Activated CD4-positive, alpha-beta T cell treated with anti-CD3 and anti-CD28 coated beads for 4 hours (primary cell): ENCODE measurements at regions not wholly inside any gene's neighbourhood (a gene's known extent, or its start where the extent isn't known, plus 50 kb on each side); places are given as distances from the start of the nearest gene placed in this dataset.

Source experiments
- DNase-seq, 2 donors: peaks; one replicate each; pipeline ENCODE4 v3.0.0-alpha.2; 2020

GRCh38 chr13:85068231-85068630 is 731.0 kb downstream of the SLITRK6 start:
- no peak for DNase-seq

GRCh38 chr13:85040215-85040614 is 759.0 kb downstream of the SLITRK6 start:
- no peak for DNase-seq

- no peak for DNase-seq
These were observed 767.4 kb downstream of the SLITRK6 start for GRCh38 chr13:85031771-85032170.

GRCh38 chr13:85028035-85028434 is 771.2 kb downstream of the SLITRK6 start:
- no peak for DNase-seq

- DNase-seq, result no peak
These were observed 780.1 kb downstream of the SLITRK6 start for GRCh38 chr13:85019121-85019520.

- no peak for DNase-seq
These were observed 786.2 kb downstream of the SLITRK6 start for GRCh38 chr13:85013006-85013405.

GRCh38 chr13:85009447-85009846 is 789.8 kb downstream of the SLITRK6 start:
- no peak for DNase-seq

- DNase-seq, result no peak
These were observed 800.0 kb downstream of the SLITRK6 start for GRCh38 chr13:84999252-84999651.

GRCh38 chr13:84998681-84999080 is 800.5 kb downstream of the SLITRK6 start:
- no peak for DNase-seq

GRCh38 chr13:84997858-84998257 is 801.4 kb downstream of the SLITRK6 start:
- DNase-seq, result no peak

GRCh38 chr13:84994582-84994981 is 804.6 kb downstream of the SLITRK6 start:
- DNase-seq, result no peak

GRCh38 chr13:84985860-84986259 is 813.4 kb downstream of the SLITRK6 start:
- no peak for DNase-seq

- DNase-seq, result no peak
These were observed 815.9 kb downstream of the SLITRK6 start for GRCh38 chr13:84983321-84983720.

- no peak for DNase-seq
These were observed 818.6 kb downstream of the SLITRK6 start for GRCh38 chr13:84980571-84980970.

- no peak for DNase-seq
These were observed 820.4 kb downstream of the SLITRK6 start for GRCh38 chr13:84978851-84979250.

GRCh38 chr13:84973661-84974060 is 825.6 kb downstream of the SLITRK6 start:
- DNase-seq, result no peak

- no peak for DNase-seq
These were observed 826.3 kb downstream of the SLITRK6 start for GRCh38 chr13:84972907-84973306.

GRCh38 chr13:84962849-84963248 is 836.4 kb downstream of the SLITRK6 start:
- no peak for DNase-seq

- no peak for DNase-seq
These were observed 837.0 kb downstream of the SLITRK6 start for GRCh38 chr13:84962141-84962750.

- DNase-seq, result no peak
These were observed 838.2 kb downstream of the SLITRK6 start for GRCh38 chr13:84961023-84961422.

GRCh38 chr13:84959818-84960217 is 839.4 kb downstream of the SLITRK6 start:
- DNase-seq, result no peak

GRCh38 chr13:84954636-84955035 is 844.6 kb downstream of the SLITRK6 start:
- no peak for DNase-seq

GRCh38 chr13:84951128-84951527 is 848.1 kb downstream of the SLITRK6 start:
- no peak for DNase-seq

- no peak for DNase-seq
These were observed 853.0 kb downstream of the SLITRK6 start for GRCh38 chr13:84946192-84946591.

GRCh38 chr13:84940798-84941197 is 858.4 kb downstream of the SLITRK6 start:
- no peak for DNase-seq

- DNase-seq, result no peak
These were observed 859.1 kb downstream of the SLITRK6 start for GRCh38 chr13:84940167-84940566.
